Ishikawa (cell line): ENCODE measurements at regions not wholly inside any gene's neighbourhood (a gene's known extent, or its start where the extent isn't known, plus 50 kb on each side); places are given as distances from the start of the nearest gene placed in this dataset.

Experiments used
- CEBPB ChIP-seq: IDR thresholded peaks from 2 replicates; pipeline ENCODE4 v1.6.1; 2012
- CREB1 ChIP-seq: IDR thresholded peaks from 2 replicates; pipeline ENCODE4 v1.6.1; 2012; ENCODE audit warnings: low read depth
- EGR1 ChIP-seq: IDR thresholded peaks from 2 replicates; pipeline ENCODE4 v1.6.1; 2012
- EP300 ChIP-seq: IDR thresholded peaks from 2 replicates; pipeline ENCODE4 v1.6.1; 2012; ENCODE audit warnings: borderline replicate concordance
- FOXM1 ChIP-seq: IDR thresholded peaks from 2 replicates; pipeline ENCODE4 v1.6.1; 2012; ENCODE audit warnings: low read depth, borderline replicate concordance
- MAX ChIP-seq: IDR thresholded peaks from 2 replicates; pipeline ENCODE4 v1.6.1; 2012
- NFIC ChIP-seq: IDR thresholded peaks from 2 replicates; pipeline ENCODE4 v1.6.1; 2012
- RAD21 ChIP-seq: IDR thresholded peaks from 2 replicates; pipeline ENCODE4 v1.6.1; 2012; ENCODE audit warnings: low read depth
- REST ChIP-seq: IDR thresholded peaks from 2 replicates; pipeline ENCODE4 v1.6.1; 2012; ENCODE audit warnings: low read depth, mild to moderate bottlenecking
- TAF1 ChIP-seq: IDR thresholded peaks from 2 replicates; pipeline ENCODE4 v1.6.1; 2012; ENCODE audit warnings: low read depth, mild to moderate bottlenecking
- TCF12 ChIP-seq: IDR thresholded peaks from 2 replicates; pipeline ENCODE4 v1.6.1; 2012; ENCODE audit warnings: low read depth
- TEAD4 ChIP-seq: IDR thresholded peaks from 2 replicates; pipeline ENCODE4 v1.6.1; 2012
- USF1 ChIP-seq: IDR thresholded peaks from 2 replicates; pipeline ENCODE4 v1.6.1; 2012
- YY1 ChIP-seq: IDR thresholded peaks from 2 replicates; pipeline ENCODE4 v1.6.1; 2012; ENCODE audit warnings: low read depth
- ZBTB7A ChIP-seq: IDR thresholded peaks from 2 replicates; pipeline ENCODE4 v1.6.1; 2012; ENCODE audit warnings: low read depth

DNA sequence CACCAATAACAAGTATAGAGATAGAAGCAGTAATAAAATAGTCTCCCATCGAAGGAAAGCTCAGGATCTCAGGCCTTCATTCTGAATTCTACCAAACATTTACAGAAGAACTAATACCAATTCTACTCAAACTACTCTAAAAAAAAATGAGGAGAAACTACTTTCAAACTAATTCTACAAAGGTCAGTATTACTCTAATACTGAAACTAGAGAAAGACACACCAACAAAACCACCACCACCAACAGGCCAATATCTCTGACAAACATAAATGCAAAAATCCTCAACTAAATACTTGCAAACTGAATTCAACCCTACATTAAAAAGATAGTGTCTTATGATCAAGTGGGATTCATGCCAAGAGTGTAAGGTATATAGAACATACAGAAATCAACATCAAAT is 1078.4 kb downstream of the KCNT2 start:
- TF ChIP-seq REST (no peak), USF1 (no peak), CEBPB (no peak), YY1 (no peak), EP300 (no peak), NFIC (no peak), TAF1 (no peak), MAX (no peak), TCF12 (no peak)

DNA sequence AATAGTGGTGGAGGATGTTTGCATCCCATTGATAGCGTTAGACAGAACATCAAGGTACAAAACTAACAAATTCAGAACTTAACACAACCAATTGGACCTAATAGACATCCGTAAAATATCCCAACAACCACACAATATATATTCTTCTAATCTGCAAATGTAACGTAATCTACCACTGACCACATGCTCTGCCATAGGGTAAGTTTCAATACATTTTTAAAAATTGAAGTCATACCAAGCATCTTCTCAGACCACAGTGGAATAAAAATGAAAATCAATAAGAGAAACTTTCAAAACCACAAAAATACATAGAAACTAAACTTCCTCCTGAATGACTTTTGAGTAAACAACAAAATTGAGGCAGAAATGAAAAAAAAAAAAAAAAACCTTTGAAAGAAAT is 1087.5 kb downstream of the KCNT2 start:
- TF ChIP-seq MAX (no peak), NFIC (no peak), ZBTB7A (no peak), FOXM1 (no peak), EGR1 (no peak), TCF12 (no peak), RAD21 (no peak), TAF1 (no peak), USF1 (no peak), CREB1 (no peak), CEBPB (no peak), TEAD4 (no peak), REST (no peak), EP300 (no peak), YY1 (no peak)

DNA sequence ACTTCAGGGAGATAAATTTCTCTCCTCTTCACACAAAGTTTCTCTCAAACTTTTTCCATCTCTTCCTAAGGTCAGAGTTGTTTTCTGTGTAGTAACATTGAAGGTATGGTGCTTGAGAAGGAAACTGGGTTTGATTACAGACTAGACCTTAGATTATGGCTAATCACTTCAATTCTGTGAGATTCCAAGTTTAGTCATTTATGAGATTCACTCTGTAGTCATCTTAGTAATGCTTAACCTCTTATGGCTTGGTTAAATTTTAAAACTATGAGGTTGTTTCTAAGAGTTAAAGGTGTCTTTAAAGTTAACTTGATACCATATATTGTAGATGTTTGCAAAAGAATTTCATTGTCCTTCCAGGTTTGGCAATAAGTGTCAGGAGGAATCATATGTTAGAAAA is 1092.2 kb downstream of the KCNT2 start:
- TF ChIP-seq RAD21: no peak

DNA sequence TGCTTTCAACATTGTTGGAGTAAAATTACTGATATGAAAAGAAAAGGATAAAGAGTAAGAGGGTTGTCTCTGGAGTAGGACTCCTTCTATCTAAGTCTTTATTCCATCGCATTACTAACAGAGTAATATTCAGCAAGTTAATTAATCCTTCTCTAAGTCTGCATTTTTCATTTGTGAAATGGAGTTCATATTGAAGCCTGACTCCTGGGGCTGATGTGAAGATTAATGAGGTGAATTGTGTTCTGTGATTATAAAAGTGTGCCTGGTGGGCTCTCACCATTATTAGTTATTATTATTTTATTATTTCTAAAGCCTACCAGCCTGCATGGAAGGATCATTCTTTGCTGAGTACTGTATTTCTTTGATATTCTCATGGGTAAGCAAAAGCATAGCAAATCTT is 1096.7 kb downstream of the KCNT2 start:
- TF ChIP-seq USF1 (no peak), TCF12 (no peak), YY1 (no peak), EP300 (no peak), TEAD4 (no peak), TAF1 (no peak), FOXM1 (no peak), ZBTB7A (no peak), REST (no peak), EGR1 (no peak), RAD21 (no peak), MAX (no peak), CREB1 (no peak), NFIC (no peak)

GRCh38 chr1:195501118-195501517 is 1107.1 kb downstream of the KCNT2 start:
- TF ChIP-seq CREB1 (no peak), TAF1 (no peak), NFIC (no peak), TEAD4 (no peak), USF1 (no peak), MAX (no peak), ZBTB7A (no peak), EP300 (no peak), CEBPB (no peak), YY1 (no peak), EGR1 (no peak), REST (no peak), TCF12 (no peak), FOXM1 (no peak), RAD21 (no peak)
